Testis (tissue), 2 donors: ENCODE measurements at regions not wholly inside any gene's neighbourhood (a gene's known extent, or its start where the extent isn't known, plus 50 kb on each side); places are given as distances from the start of the nearest gene placed in this dataset.

Experiments used
- POLR2A ChIP-seq: fragments of 450-650 bp; IDR thresholded peaks from one replicate; pipeline ENCODE4 v1.6.1; 2017; ENCODE audit warnings: antibody characterized with exemption, mild to moderate bottlenecking, moderate library complexity
- TF ChIP-seq, protein P1 (sequence below), 3 experiments: fragments of 450-650 bp in 2 of 3; fragments of 200-600 bp in 1 of 3; sonication (generic) in 1 of 3; IDR thresholded peaks; one replicate each; pipeline ENCODE4 v1.5.1; 2016 to 2019; ENCODE audit warnings: antibody characterized with exemption in 3 of 3, mild to moderate bottlenecking in 2 of 3, moderate library complexity in 1 of 3

DNA sequence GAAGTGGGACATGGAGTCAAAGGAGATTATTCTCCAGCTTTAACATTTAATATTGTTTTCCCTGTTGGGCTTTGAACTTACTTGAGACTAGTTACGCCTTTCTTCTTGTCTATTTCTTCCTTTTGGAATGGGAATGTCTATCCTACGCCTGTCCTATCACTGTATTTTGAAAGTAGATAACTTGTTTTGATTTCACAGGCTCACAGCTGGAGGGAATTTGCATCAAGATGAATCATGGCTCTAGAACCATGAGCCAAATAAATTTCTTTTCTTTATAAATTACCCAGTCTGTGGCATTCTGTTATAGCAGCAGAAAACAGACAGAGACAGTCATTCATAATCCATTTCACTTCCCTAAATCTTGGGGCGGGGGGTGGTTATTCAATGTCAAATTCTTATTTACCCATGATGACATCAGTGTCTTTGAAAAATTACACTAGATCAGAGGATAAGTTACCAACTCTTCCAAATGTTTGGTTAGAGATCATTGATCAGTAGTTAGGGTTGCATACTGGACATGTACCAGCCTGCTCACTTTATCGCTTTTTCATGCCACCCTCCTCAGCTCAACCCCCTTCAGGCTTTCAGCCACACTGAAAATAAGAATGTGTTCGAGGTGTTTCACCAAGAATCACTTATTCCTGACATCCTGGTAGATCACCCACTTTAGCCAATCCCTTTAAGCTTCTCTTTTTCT, 419.6 kb upstream of the PIK3R1 start:
- TF ChIP-seq POLR2A: no peak
- TF ChIP-seq, protein P1, sequence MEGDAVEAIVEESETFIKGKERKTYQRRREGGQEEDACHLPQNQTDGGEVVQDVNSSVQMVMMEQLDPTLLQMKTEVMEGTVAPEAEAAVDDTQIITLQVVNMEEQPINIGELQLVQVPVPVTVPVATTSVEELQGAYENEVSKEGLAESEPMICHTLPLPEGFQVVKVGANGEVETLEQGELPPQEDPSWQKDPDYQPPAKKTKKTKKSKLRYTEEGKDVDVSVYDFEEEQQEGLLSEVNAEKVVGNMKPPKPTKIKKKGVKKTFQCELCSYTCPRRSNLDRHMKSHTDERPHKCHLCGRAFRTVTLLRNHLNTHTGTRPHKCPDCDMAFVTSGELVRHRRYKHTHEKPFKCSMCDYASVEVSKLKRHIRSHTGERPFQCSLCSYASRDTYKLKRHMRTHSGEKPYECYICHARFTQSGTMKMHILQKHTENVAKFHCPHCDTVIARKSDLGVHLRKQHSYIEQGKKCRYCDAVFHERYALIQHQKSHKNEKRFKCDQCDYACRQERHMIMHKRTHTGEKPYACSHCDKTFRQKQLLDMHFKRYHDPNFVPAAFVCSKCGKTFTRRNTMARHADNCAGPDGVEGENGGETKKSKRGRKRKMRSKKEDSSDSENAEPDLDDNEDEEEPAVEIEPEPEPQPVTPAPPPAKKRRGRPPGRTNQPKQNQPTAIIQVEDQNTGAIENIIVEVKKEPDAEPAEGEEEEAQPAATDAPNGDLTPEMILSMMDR (IDR thresholded peaks at IDR 0.05): no peak
